Pulmonary artery endothelial cell (primary cell): ENCODE measurements at regions not wholly inside any gene's neighbourhood (a gene's known extent, or its start where the extent isn't known, plus 50 kb on each side); places are given as distances from the start of the nearest gene placed in this dataset.

Experiments
- DNase-seq: peaks from one replicate; pipeline ENCODE4 v3.0.0-alpha.2; 2011; ENCODE audit warnings: low read depth, low spot score

GRCh38 chr14:66066981-66067776, 419.0 kb upstream of the CCDC196 start:
- no peak for DNase-seq

- no peak for DNase-seq
These were observed 417.1 kb upstream of the CCDC196 start for GRCh38 chr14:66069036-66069435.

- DNase-seq = no peak
These were observed 416.2 kb upstream of the CCDC196 start for GRCh38 chr14:66069830-66070541.

- DNase-seq = no peak
These were observed 415.4 kb upstream of the CCDC196 start for GRCh38 chr14:66070542-66071319.

- no peak for DNase-seq
These were observed 413.7 kb upstream of the CCDC196 start for GRCh38 chr14:66072190-66073084.

GRCh38 chr14:66074537-66074936, 411.6 kb upstream of the CCDC196 start:
- no peak for DNase-seq

GRCh38 chr14:66076176-66076575, 410.0 kb upstream of the CCDC196 start:
- DNase-seq = no peak

GRCh38 chr14:66078006-66078405, 408.2 kb upstream of the CCDC196 start:
- no peak for DNase-seq

GRCh38 chr14:66081594-66082376, 404.4 kb upstream of the CCDC196 start:
- peak; percentile 36 for DNase-seq

- no peak for DNase-seq
These were observed 400.9 kb upstream of the CCDC196 start for GRCh38 chr14:66085224-66085623.

- DNase-seq = no peak
These were observed 400.5 kb upstream of the CCDC196 start for GRCh38 chr14:66085665-66086064.

- DNase-seq = no peak
These were observed 398.9 kb upstream of the CCDC196 start for GRCh38 chr14:66087231-66087630.

GRCh38 chr14:66088656-66089055, 397.5 kb upstream of the CCDC196 start:
- no peak for DNase-seq

- no peak for DNase-seq
These were observed 394.0 kb upstream of the CCDC196 start for GRCh38 chr14:66092206-66092605.

- DNase-seq = no peak
These were observed 393.4 kb upstream of the CCDC196 start for GRCh38 chr14:66092748-66093147.

- no peak for DNase-seq
These were observed 392.0 kb upstream of the CCDC196 start for GRCh38 chr14:66094001-66094727.

GRCh38 chr14:66099451-66099850, 386.7 kb upstream of the CCDC196 start:
- DNase-seq = no peak

- DNase-seq = no peak
These were observed 386.2 kb upstream of the CCDC196 start for GRCh38 chr14:66099931-66100330.

GRCh38 chr14:66101662-66102061, 384.5 kb upstream of the CCDC196 start:
- DNase-seq = no peak

- no peak for DNase-seq
These were observed 381.7 kb upstream of the CCDC196 start for GRCh38 chr14:66104486-66104885.
